Left ventricle myocardium inferior (tissue), 1 donor: ENCODE measurements at regions not wholly inside any gene's neighbourhood (a gene's known extent, or its start where the extent isn't known, plus 50 kb on each side); places are given as distances from the start of the nearest gene placed in this dataset.

Source experiments
- DNase-seq: peaks from one replicate; pipeline ENCODE4 v3.0.0-alpha.2; 2020
- H3K27ac ChIP-seq: fragments of 200-600 bp; replicated peaks from 2 replicates; pipeline ENCODE4 v1.8.0; 2021
- H3K27me3 ChIP-seq: fragments of 200-600 bp; 2 replicates; pipeline ENCODE4 v1.8.0; 2021; ENCODE audit warnings: low read depth
- H3K36me3 ChIP-seq: fragments of 200-600 bp; 2 replicates; pipeline ENCODE4 v1.8.0; 2021
- H3K4me1 ChIP-seq: fragments of 200-600 bp; 2 replicates; pipeline ENCODE4 v1.8.0; 2021
- H3K4me3 ChIP-seq: fragments of 200-600 bp; 2 replicates; pipeline ENCODE4 v1.8.0; 2021; ENCODE audit warnings: mild to moderate bottlenecking, moderate library complexity
- H3K9me3 ChIP-seq: fragments of 200-600 bp; replicated peaks from 2 replicates; pipeline ENCODE4 v1.8.0; 2021
- CTCF ChIP-seq: fragments of 200-600 bp; IDR thresholded peaks from 2 replicates; pipeline ENCODE4 v1.8.0; 2021; ENCODE audit warnings: antibody characterized with exemption, mild to moderate bottlenecking, borderline replicate concordance
- intact Hi-C: fragments of 100-400 bp; cut with micrococcal nuclease; formaldehyde crosslinking; loops from one replicate; pipeline ENCODE4 v1.11.0; 2022
- donor health status: DM: no; HTN: yes; CAD: no; lungs with severe emphysema.

- no peaks in the 10 kb centered on the region for H3K27me3 ChIP-seq
- peak; percentile 31 for DNase-seq
- no peaks in the 10 kb centered on the region for H3K9me3 ChIP-seq
- peak overlapping the region; percentile 71 for H3K4me3 ChIP-seq
- intact Hi-C loops: no loop called here
- TF ChIP-seq CTCF: peak; percentile 34
- peaks cover 7% of the 10 kb centered on the region for H3K4me1 ChIP-seq
- H3K36me3 ChIP-seq: no peaks in the 10 kb centered on the region
- H3K27ac ChIP-seq: peak overlapping the region; percentile 56
Observed at GRCh38 chr10:65570143-65571010, 1355.5 kb upstream of the LRRTM3 start.

GRCh38 chr10:65571011-65571570 lies 1354.7 kb upstream of the LRRTM3 start:
- DNase-seq: no peak
- peak overlapping the region; percentile 71 for H3K4me3 ChIP-seq
- peaks cover 7% of the 10 kb centered on the region for H3K4me1 ChIP-seq
- intact Hi-C loops: no loop called here
- TF ChIP-seq CTCF: no peak
- H3K27me3 ChIP-seq: no peaks in the 10 kb centered on the region
- no peaks in the 10 kb centered on the region for H3K36me3 ChIP-seq
- no peaks in the 10 kb centered on the region for H3K9me3 ChIP-seq
- H3K27ac ChIP-seq: peak overlapping the region; percentile 56

- DNase-seq: no peak
- no peak for TF ChIP-seq CTCF
- no peaks in the 10 kb centered on the region for H3K27me3 ChIP-seq
- no peak overlapping the region for H3K27ac ChIP-seq
- H3K36me3 ChIP-seq: peaks cover 29% of the 10 kb centered on the region
- no peak overlapping the region for H3K4me3 ChIP-seq
- H3K4me1 ChIP-seq: no peaks in the 10 kb centered on the region
- H3K9me3 ChIP-seq: peaks cover 39% of the 10 kb centered on the region
- intact Hi-C loops: no loop called here
Observed at GRCh38 chr10:65581426-65582026, 1344.3 kb upstream of the LRRTM3 start.

- H3K27me3 ChIP-seq: no peaks in the 10 kb centered on the region
- peaks cover 12% of the 10 kb centered on the region for H3K36me3 ChIP-seq
- intact Hi-C loops: no loop called here
- H3K27ac ChIP-seq: no peak overlapping the region
- no peaks in the 10 kb centered on the region for H3K4me1 ChIP-seq
- no peak overlapping the region for H3K4me3 ChIP-seq
- DNase-seq: no peak
- H3K9me3 ChIP-seq: peaks cover 20% of the 10 kb centered on the region
- no peak for TF ChIP-seq CTCF
Observed at GRCh38 chr10:65602182-65602865, 1323.5 kb upstream of the LRRTM3 start.

- intact Hi-C loops: no loop called here
- H3K4me3 ChIP-seq: no peak overlapping the region
Observed at GRCh38 chr10:65611592-65611991, 1314.2 kb upstream of the LRRTM3 start.

More at GRCh38 chr10:65611592-65611991, 1314.2 kb upstream of the LRRTM3 start:
- Histone ChIP-seq H3K4me1 (no peaks in the 10 kb centered on the region), H3K9me3 (peaks cover 30% of the 10 kb centered on the region), H3K36me3 (no peaks in the 10 kb centered on the region), H3K27ac (no peak overlapping the region), H3K27me3 (no peaks in the 10 kb centered on the region)
- TF ChIP-seq CTCF: no peak
- no peak for DNase-seq
